ENCODE measurements at regions not wholly inside any gene's neighbourhood (a gene's known extent, or its start where the extent isn't known, plus 50 kb on each side); places are given as distances from the start of the nearest gene placed in this dataset.

DNA sequence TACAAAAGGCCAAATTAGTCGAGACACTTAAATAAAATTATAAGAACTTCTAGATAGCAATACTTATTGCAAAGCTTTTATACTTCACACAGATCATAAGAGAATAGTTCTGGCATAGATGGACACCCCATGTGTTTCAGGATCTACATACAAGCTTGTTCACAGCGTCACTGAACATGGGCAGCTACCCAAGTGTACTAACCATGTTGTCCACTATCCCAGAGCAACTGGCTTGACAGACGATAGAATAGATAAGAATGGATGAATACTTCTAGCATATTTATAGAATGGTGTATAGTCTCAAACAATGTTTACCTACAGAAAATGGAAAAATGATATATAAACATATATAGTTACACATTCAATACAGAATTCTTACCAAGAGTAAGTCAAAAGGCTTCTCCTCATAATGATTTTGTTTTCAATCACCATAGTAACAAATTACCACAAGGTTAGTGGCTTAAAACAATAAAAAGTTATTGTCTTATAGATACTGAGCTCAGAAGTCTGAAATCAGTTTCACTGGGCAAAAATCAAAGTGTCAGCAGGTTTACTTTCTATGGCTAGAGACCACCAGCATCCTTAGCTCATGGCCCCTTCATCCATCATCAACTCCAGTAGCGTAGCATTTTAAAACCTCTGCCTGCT, 446.7 kb downstream of the DMRTA1 start:
- TF ChIP-seq, protein P1, sequence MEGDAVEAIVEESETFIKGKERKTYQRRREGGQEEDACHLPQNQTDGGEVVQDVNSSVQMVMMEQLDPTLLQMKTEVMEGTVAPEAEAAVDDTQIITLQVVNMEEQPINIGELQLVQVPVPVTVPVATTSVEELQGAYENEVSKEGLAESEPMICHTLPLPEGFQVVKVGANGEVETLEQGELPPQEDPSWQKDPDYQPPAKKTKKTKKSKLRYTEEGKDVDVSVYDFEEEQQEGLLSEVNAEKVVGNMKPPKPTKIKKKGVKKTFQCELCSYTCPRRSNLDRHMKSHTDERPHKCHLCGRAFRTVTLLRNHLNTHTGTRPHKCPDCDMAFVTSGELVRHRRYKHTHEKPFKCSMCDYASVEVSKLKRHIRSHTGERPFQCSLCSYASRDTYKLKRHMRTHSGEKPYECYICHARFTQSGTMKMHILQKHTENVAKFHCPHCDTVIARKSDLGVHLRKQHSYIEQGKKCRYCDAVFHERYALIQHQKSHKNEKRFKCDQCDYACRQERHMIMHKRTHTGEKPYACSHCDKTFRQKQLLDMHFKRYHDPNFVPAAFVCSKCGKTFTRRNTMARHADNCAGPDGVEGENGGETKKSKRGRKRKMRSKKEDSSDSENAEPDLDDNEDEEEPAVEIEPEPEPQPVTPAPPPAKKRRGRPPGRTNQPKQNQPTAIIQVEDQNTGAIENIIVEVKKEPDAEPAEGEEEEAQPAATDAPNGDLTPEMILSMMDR (IDR thresholded peaks at IDR 0.05; ENCODE audit: low read depth, low read length), result no peak
- no peak for DNase-seq
- Histone ChIP-seq H3K4me3 (ENCODE audit: low read depth, low read length) (no peak overlapping the region), H3K36me3 (no peaks in the 10 kb centered on the region), H3K9me3 (no peaks in the 10 kb centered on the region), H3K4me1 (no peaks in the 10 kb centered on the region), H3K27me3 (no peaks in the 10 kb centered on the region)

DNA sequence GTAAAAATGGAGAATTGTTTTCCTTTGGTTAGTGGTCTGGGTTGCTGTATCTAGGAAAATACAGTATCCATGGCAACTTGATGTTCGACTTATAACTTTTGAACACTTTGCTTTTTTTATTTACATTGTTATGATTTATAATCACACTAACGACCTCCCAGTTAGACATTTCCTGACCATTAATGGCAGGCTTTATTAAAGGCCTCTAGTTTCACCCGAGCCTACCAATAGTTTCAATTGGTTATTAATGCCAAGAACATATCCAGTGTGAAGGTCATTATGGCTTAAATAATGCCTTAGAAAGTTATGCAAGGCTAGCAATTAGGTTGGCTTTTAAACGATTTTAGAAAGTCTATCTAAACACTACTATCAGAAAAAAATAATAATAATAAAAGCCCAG, 452.0 kb downstream of the DMRTA1 start:
- TF ChIP-seq, protein P1 (IDR thresholded peaks at IDR 0.05; ENCODE audit: low read depth, low read length), result no peak
- H3K36me3 ChIP-seq, result no peaks in the 10 kb centered on the region
- no peaks in the 10 kb centered on the region for H3K9me3 ChIP-seq
- no peak overlapping the region for H3K4me3 ChIP-seq (ENCODE audit: low read depth, low read length)
- no peaks in the 10 kb centered on the region for H3K27me3 ChIP-seq
- no peaks in the 10 kb centered on the region for H3K4me1 ChIP-seq
- DNase-seq, result no peak

DNA sequence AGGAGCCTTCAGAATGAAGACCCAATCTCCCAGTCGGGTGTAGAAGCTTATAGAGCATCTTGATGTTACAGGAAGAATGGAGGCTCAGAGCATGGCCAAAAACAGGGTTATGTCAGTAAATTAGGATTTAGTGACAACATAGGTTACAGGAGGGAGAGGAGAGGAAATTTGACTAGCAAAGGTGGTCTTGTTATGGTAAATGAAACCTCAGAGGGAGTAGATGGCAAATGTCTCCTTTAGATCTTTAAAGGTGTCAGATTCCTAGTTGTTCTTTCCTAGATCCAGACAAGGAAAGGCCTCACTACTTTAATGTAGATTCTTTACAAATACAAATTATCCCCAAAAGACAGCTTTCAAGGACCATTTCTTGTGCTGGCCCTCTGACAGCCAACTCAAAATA, 465.0 kb downstream of the DMRTA1 start:
- Histone ChIP-seq H3K27me3 (no peaks in the 10 kb centered on the region), H3K9me3 (no peaks in the 10 kb centered on the region), H3K36me3 (no peaks in the 10 kb centered on the region), H3K4me1 (no peaks in the 10 kb centered on the region), H3K4me3 (ENCODE audit: low read depth, low read length) (no peak overlapping the region)
- no peak for DNase-seq
- TF ChIP-seq, protein P1 (IDR thresholded peaks at IDR 0.05; ENCODE audit: low read depth, low read length), result no peak

DNA sequence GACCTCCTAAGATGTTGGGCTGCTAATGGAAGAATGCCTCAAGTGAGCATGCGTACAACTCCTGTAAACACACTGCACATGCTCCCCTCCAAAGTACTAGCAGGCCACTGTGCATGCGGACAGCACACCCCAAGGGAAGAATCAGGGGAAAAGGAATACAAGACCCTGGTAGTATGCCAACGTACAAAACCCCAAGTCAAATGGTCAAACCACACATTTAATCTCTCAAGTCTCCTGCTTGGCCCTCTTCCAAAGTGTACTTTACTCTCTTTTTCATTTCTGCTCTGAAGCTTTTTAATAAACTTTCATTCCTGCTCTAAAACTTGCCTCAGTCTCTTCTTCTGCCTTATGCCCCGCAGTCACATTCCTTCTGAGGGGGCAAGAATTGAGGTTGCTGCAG, 466.4 kb downstream of the DMRTA1 start:
- TF ChIP-seq, protein P1 (IDR thresholded peaks at IDR 0.05; ENCODE audit: low read depth, low read length), result no peak
- no peaks in the 10 kb centered on the region for H3K9me3 ChIP-seq
- H3K4me1 ChIP-seq, result no peaks in the 10 kb centered on the region
- DNase-seq, result no peak
- H3K27me3 ChIP-seq, result no peaks in the 10 kb centered on the region
- H3K4me3 ChIP-seq (ENCODE audit: low read depth, low read length), result no peak overlapping the region
- no peaks in the 10 kb centered on the region for H3K36me3 ChIP-seq

DNA sequence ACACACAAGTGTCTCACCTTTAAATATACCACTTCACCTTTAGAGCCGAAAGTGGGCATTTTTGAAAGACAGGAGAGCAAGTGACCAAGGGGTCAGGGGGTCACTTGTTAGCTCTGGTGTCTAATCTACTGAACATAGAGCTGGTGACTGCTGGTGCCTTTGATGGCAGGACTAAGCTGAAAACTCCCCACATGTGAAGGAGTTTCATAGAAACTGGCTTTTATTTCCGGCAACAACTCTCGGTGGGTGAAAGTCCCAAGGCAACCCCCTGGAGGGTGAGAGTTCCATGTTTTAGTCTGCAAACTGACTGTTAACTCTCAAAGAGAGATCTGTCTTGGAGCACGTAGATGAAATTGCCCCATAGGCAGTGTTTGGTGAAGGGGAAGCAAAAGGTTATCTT, 466.9 kb downstream of the DMRTA1 start:
- Histone ChIP-seq H3K9me3 (no peaks in the 10 kb centered on the region), H3K4me1 (no peaks in the 10 kb centered on the region), H3K27me3 (no peaks in the 10 kb centered on the region), H3K36me3 (no peaks in the 10 kb centered on the region), H3K4me3 (ENCODE audit: low read depth, low read length) (no peak overlapping the region)
- DNase-seq, result no peak
- TF ChIP-seq, protein P1 (IDR thresholded peaks at IDR 0.05; ENCODE audit: low read depth, low read length), result no peak

DNA sequence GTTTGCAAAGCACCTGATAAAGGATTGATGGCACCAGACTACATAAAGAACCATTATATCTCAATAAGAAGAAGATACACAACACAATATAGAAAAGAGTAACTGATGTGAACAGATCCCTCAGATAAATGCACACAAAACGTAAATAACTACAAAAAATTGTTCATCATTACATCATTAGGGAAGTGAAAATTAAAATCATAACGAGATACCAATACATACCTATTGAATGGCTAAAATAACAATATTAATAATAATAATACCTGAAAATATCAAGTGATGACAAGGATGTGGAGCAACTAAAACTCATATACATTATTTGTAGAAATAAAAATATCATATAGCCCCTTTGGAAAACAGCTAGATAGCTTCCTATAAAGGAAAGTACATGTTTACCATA, 469.5 kb downstream of the DMRTA1 start:
- no peaks in the 10 kb centered on the region for H3K4me1 ChIP-seq
- H3K27me3 ChIP-seq, result no peaks in the 10 kb centered on the region
- H3K9me3 ChIP-seq, result no peaks in the 10 kb centered on the region
- no peak overlapping the region for H3K4me3 ChIP-seq (ENCODE audit: low read depth, low read length)
- H3K36me3 ChIP-seq, result no peaks in the 10 kb centered on the region
- DNase-seq, result no peak
- TF ChIP-seq, protein P1 (IDR thresholded peaks at IDR 0.05; ENCODE audit: low read depth, low read length), result no peak
